SK-N-SH (cell line): ENCODE measurements at regions not wholly inside any gene's neighbourhood (a gene's known extent, or its start where the extent isn't known, plus 50 kb on each side); places are given as distances from the start of the nearest gene placed in this dataset.

ENCODE experiments used
- CTCF ChIA-PET: fragments of 300-600, 350-600 bp; formaldehyde crosslinking; extraction: SDS; loops from one replicate; lab custom pipeline; 2021; lab: Yijun Ruan, JAX
- POLR2A ChIA-PET: fragments of 350-600 bp; sonication (Branson Sonifier 250); formaldehyde crosslinking; extraction: SDS; loops from one replicate; lab custom pipeline; 2020; ENCODE audit warnings: antibody characterized with exemption, inconsistent platforms; lab: Yijun Ruan, JAX
- DNase-seq: peaks from one replicate; pipeline ENCODE4 v3.0.0; 2012
- H2AFZ ChIP-seq: fragments of 200-600 bp; sonication (generic); 2 replicates; pipeline ENCODE4 v1.8.1; 2016; ENCODE audit warnings: antibody characterized with exemption, mild to moderate bottlenecking, low read depth
- H3F3A ChIP-seq: fragments of 200-600 bp; sonication (generic); replicated peaks from 2 replicates; pipeline ENCODE3; 2016; ENCODE audit warnings: antibody characterized with exemption, mild to moderate bottlenecking; ENCODE audit not compliant: insufficient read depth
- H3K27ac ChIP-seq, 2 experiments: fragments of 200-500 bp in 1 of 2; fragments of 200-600 bp in 1 of 2; sonication (Bioruptor generic) in 1 of 2; sonication (generic), shearing (Covaris generic) in 1 of 2; 2 replicates each; pipeline versions ENCODE4 v1.5.1 to v1.6.1; 2014 to 2016; ENCODE audit warnings: low read depth in 2 of 2, inconsistent platforms in 1 of 2, low read length in 1 of 2, mild to moderate bottlenecking in 1 of 2, mixed read lengths in 1 of 2
- H3K27me3 ChIP-seq: fragments of 200-600 bp; sonication (generic), shearing (Covaris generic); 2 replicates; pipeline ENCODE4 v1.6.1; 2016; ENCODE audit warnings: mixed run types; ENCODE audit not compliant: insufficient read depth
- H3K36me3 ChIP-seq, 2 experiments: fragments of 200-500 bp in 1 of 2; fragments of 200-600 bp in 1 of 2; sonication (Bioruptor generic) in 1 of 2; sonication (generic) in 1 of 2; replicated peaks in 1 of 2; 2 replicates each; pipeline versions ENCODE3 to v1.5.1; 2014 to 2016; ENCODE audit warnings: low read length in 1 of 2, mild to moderate bottlenecking in 1 of 2; ENCODE audit not compliant: insufficient read depth in 2 of 2, control insufficient read depth in 1 of 2
- H3K4me1 ChIP-seq, 2 experiments: fragments of 200-500 bp in 1 of 2; fragments of 200-600 bp in 1 of 2; sonication (Bioruptor generic) in 1 of 2; sonication (generic), shearing (Covaris generic) in 1 of 2; 2 replicates each; pipeline versions ENCODE4 v1.5.1 to v1.6.1; 2014 to 2016; ENCODE audit warnings: low read depth in 1 of 2, low read length in 1 of 2, mixed run types in 1 of 2; ENCODE audit not compliant: insufficient read depth in 2 of 2, control insufficient read depth in 1 of 2
- H3K4me2 ChIP-seq: fragments of 200-600 bp; sonication (generic), shearing (Covaris generic); 2 replicates; pipeline ENCODE4 v1.6.1; 2017; ENCODE audit warnings: mixed run types
- H3K4me3 ChIP-seq, 2 experiments: fragments of 200-500 bp in 1 of 2; fragments of 200-600 bp in 1 of 2; sonication (Bioruptor generic) in 1 of 2; sonication (generic), shearing (Covaris generic) in 1 of 2; 2 replicates each; pipeline versions ENCODE4 v1.5.1 to v1.8.1; 2014 to 2016; ENCODE audit warnings: low read depth in 2 of 2, inconsistent platforms in 1 of 2, low read length in 1 of 2, mild to moderate bottlenecking in 1 of 2, mixed read lengths in 1 of 2, moderate library complexity in 1 of 2
- H3K79me2 ChIP-seq: fragments of 200-600 bp; sonication (generic); 2 replicates; pipeline ENCODE4 v1.8.1; 2017; ENCODE audit warnings: mild to moderate bottlenecking; ENCODE audit not compliant: insufficient read depth
- H3K9ac ChIP-seq: fragments of 200-600 bp; sonication (generic); 2 replicates; pipeline ENCODE4 v1.6.1; 2017; ENCODE audit warnings: mixed run types
- H3K9me2 ChIP-seq: fragments of 200-600 bp; sonication (generic); 2 replicates; pipeline ENCODE4 v1.6.1; 2017; ENCODE audit warnings: mixed run types
- H3K9me3 ChIP-seq: fragments of 200-600 bp; sonication (generic); 2 replicates; pipeline ENCODE4 v1.6.1; 2017; ENCODE audit warnings: mixed run types, mild to moderate bottlenecking, moderate library complexity
- H4K20me1 ChIP-seq: fragments of 200-600 bp; sonication (generic); 2 replicates; pipeline ENCODE4 v1.6.1; 2017; ENCODE audit warnings: mild to moderate bottlenecking, mixed run types; ENCODE audit not compliant: insufficient read depth
- FOSL2 ChIP-seq: IDR thresholded peaks from 2 replicates; pipeline ENCODE4 v1.4.0; 2012; ENCODE audit warnings: low read depth, mild to moderate bottlenecking, moderate library complexity, borderline replicate concordance
- GABPA ChIP-seq: IDR thresholded peaks from 2 replicates; pipeline ENCODE4 v1.4.0; 2012; ENCODE audit warnings: low read depth, mild to moderate bottlenecking
- MAX ChIP-seq: IDR thresholded peaks from 2 replicates; pipeline ENCODE4 v1.4.0; 2012; ENCODE audit warnings: low read depth
- MEF2A ChIP-seq: IDR thresholded peaks from 2 replicates; pipeline ENCODE4 v1.4.0; 2012; ENCODE audit warnings: low read depth, borderline replicate concordance
- NRF1 ChIP-seq: IDR thresholded peaks from 2 replicates; pipeline ENCODE4 v1.6.1; 2012; ENCODE audit warnings: low read depth, mild to moderate bottlenecking, low read length
- PBX3 ChIP-seq: IDR thresholded peaks from 2 replicates; pipeline ENCODE4; 2012
- POLR2AphosphoS5 ChIP-seq: IDR thresholded peaks from 2 replicates; pipeline ENCODE4 v1.6.1; 2012; ENCODE audit warnings: low read depth, low read length
- RAD21 ChIP-seq: IDR thresholded peaks from 2 replicates; pipeline ENCODE4 v1.6.1; 2012; ENCODE audit warnings: mild to moderate bottlenecking, low read length
- REST ChIP-seq: IDR thresholded peaks from 2 replicates; pipeline ENCODE4 v1.6.1; 2012; ENCODE audit warnings: mild to moderate bottlenecking, low read depth, low read length, moderate library complexity
- RFX5 ChIP-seq: IDR thresholded peaks from 2 replicates; pipeline ENCODE4 v1.6.1; 2012; ENCODE audit warnings: mild to moderate bottlenecking, improper control_type of control experiment, low read length
- RXRA ChIP-seq: IDR thresholded peaks from 2 replicates; pipeline ENCODE4 v1.4.0; 2012; ENCODE audit warnings: low read depth, mild to moderate bottlenecking, borderline replicate concordance
- SMC3 ChIP-seq: IDR thresholded peaks from 2 replicates; pipeline ENCODE4 v1.6.1; 2012; ENCODE audit warnings: low read depth, low read length, improper control_type of control experiment
- TCF12 ChIP-seq: IDR thresholded peaks from 2 replicates; pipeline ENCODE4 v1.4.0; 2012
- USF1 ChIP-seq: IDR thresholded peaks from 2 replicates; pipeline ENCODE4 v1.4.0; 2012; ENCODE audit warnings: low read depth, borderline replicate concordance
- WGBS: methylation state at CpG from one replicate; pipeline ENCODE4 v1.1.6; 2017; ENCODE audit warnings: low lambda C conversion rate; 5-methylcytosine and 5-hydroxymethylcytosine counted together

- TF ChIP-seq REST (no peak), NRF1 (no peak), POLR2AphosphoS5 (no peak)
These were observed 313.4 kb downstream of the ETNK1 start (continued) for GRCh38 chr12:22938323-22938722.

GRCh38 chr12:22951206-22951605 is 326.2 kb downstream of the ETNK1 start:
- no peak overlapping the region for H2AFZ ChIP-seq
- H3K4me2 ChIP-seq = no peak overlapping the region
- no peak overlapping the region for H3K27ac ChIP-seq
- H3K9me3 ChIP-seq = no peaks in the 10 kb centered on the region
- no peak for DNase-seq
- TF ChIP-seq SMC3 (no peak), MAX (no peak), GABPA (no peak), RAD21 (no peak), MEF2A (no peak), RFX5 (no peak), FOSL2 (no peak), TCF12 (no peak), PBX3 (no peak), USF1 (no peak), RXRA (no peak)
- TF ChIP-seq, all 33 proteins: peak for 0
- ChIA-PET CTCF (no interaction called here), POLR2A (no interaction called here)
- Histone ChIP-seq H4K20me1 (no peaks in the 10 kb centered on the region), H3K36me3 (no peaks in the 10 kb centered on the region), H3K27me3 (no peaks in the 10 kb centered on the region), H3K4me1 (no peaks in the 10 kb centered on the region), H3K4me3 (no peak overlapping the region), H3K9me2 (no peaks in the 10 kb centered on the region), H3K79me2 (no peaks in the 10 kb centered on the region), H3F3A (no peaks in the 10 kb centered on the region), H3K9ac (no peak overlapping the region)
- WGBS = 39% methylated on average over 5 of the region's 5 CpGs
